GM21619 (cell line): ENCODE measurements at regions not wholly inside any gene's neighbourhood (a gene's known extent, or its start where the extent isn't known, plus 50 kb on each side); places are given as distances from the start of the nearest gene placed in this dataset.
A peak's percentile ranks its signal among the peaks of the same experiment; 100 is the strongest.
"Not testable (repeated sequence)": the region's sequence is repeated elsewhere in the genome, so short reads cannot be mapped to it uniquely, and the experiment has no call there.

Experiments used
- ATAC-seq: cut with Tn5 transposase; IDR thresholded peaks from one replicate; pipeline ENCODE4 v1.9.1; 2021; ENCODE audit not compliant: unreplicated experiment

DNA sequence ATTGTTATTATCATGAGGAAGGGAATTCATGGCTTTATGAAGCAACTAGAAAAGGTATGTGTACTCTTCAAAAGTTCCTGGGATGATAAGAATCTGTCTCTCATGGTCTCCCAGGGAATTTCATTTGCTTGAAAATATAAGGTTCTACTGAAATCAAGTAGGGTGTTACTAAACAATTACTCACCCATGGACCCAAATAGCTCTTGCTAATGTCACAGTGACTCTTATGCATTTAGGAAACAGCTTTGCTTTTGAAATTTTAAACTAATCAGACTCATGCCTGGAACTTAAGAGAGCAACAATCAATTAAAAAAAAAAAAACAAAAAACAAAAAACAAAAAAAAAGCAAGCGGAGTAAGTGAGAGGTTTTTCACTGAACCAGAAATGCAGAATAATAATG, 1546.3 kb upstream of the TENM4 start:
- no peak for ATAC-seq

GRCh38 chr11:80986421-80987074, 1545.7 kb upstream of the TENM4 start:
- no peak for ATAC-seq

GRCh38 chr11:80980227-80980626, 1539.4 kb upstream of the TENM4 start:
- peak; percentile 54 for ATAC-seq

- ATAC-seq = no peak
Measured at GRCh38 chr11:80973786-80974185, 1533.0 kb upstream of the TENM4 start.

DNA sequence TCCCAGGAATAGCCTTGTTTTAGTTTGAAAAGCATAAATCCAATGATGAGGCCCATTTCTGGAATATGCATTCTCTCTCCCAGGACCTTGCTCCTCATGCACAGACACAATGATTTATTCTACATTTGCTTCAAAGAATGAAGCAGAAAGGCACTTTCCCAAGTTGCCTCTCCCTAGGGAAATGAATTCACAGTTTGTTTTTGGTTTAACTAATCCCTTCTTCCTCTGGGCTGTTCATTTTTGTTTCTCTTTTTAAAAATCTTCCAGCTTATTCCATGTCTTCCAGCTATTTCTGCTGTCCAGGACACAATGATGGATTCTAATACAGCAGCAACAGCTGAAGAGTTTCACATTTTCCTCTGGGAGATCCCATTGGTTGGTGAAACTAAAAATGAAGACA, 1529.2 kb upstream of the TENM4 start:
- no peak for ATAC-seq

GRCh38 chr11:80967649-80968048, 1526.8 kb upstream of the TENM4 start:
- ATAC-seq = no peak

- ATAC-seq = no peak
Measured at GRCh38 chr11:80960381-80961029, 1519.7 kb upstream of the TENM4 start.

GRCh38 chr11:80959751-80960150, 1518.9 kb upstream of the TENM4 start:
- ATAC-seq = no peak

DNA sequence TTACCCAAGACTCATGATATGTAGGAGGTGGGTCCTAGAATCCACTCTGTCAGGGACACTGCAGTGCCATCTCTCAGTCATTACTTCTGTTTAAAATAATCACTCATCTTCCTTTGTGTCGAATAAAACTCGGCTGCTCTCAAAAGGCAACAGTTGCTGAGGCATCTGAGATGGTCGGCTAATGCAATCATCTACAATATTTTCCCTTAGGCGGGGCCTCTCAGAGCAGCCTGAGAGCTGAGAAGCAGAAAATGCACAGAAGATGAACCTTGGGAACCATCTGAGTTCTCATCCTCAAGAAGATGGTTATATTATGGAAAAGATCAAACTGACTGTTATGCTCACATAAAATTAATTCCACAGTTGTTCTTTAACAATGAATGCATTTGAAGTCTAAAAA, 1518.2 kb upstream of the TENM4 start:
- no peak for ATAC-seq

DNA sequence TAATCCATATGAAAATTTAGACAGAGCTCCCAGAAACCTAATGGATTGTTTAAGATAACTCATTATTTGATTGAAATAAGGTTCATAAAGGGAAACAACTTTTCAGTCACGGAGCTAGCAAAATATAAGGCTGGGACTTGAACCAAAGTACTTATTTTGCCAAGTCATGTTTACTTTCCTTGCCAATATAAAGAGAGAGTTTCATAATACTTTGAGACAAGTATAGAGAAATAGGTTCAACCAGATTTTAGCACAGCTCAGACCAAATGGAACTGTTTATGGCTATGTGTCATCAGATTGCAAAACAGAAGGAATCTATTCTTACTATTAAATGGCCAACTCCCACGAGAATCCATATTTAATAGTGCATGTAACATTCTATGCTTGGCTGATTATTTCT, 1517.5 kb upstream of the TENM4 start:
- no peak for ATAC-seq

DNA sequence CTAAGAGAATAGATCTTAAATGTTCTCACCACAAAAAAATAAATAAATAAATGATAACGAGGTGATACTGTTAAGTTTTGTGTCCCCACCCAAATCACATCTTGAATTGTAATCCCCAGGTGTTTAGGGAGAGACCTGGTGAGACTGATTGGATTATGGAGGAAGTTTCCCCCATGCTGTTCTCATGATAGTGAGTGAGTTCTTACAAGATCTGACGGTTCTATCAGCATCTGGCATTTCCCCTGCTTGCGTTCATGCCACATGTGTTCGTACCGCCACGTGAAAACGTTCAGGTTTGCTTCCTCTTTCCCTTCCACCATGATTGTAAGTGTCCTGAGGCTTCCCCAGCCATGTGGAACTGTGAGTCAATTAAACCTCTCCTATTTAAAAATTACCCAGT, 1514.8 kb upstream of the TENM4 start:
- no peak for ATAC-seq

- ATAC-seq = no peak
Measured at GRCh38 chr11:80948781-80949180, 1508.0 kb upstream of the TENM4 start.

- ATAC-seq = no peak
Measured at GRCh38 chr11:80944758-80945157, 1503.9 kb upstream of the TENM4 start.

- ATAC-seq = no peak
Measured at GRCh38 chr11:80943226-80943625, 1502.4 kb upstream of the TENM4 start.

DNA sequence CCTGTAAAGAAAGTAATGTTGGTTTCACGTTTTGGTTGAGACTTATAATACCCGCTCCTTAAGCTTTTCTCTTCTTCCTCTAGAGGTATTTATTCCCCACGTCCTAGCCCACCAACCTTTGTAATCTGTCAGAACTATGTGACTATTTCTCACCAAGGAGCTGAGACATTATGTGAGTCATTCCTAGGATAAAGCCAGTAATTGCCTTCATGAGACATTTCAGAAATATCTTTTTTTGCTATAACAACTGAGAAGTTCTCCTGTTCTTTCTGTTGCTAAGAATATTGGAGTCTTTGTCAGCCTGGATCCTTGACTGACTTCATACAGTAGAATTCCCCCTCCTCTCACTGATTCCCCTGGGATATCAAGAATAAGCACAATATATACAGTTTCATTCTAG, 1497.0 kb upstream of the TENM4 start:
- no peak for ATAC-seq

GRCh38 chr11:80930038-80930437, 1489.2 kb upstream of the TENM4 start:
- no peak for ATAC-seq

DNA sequence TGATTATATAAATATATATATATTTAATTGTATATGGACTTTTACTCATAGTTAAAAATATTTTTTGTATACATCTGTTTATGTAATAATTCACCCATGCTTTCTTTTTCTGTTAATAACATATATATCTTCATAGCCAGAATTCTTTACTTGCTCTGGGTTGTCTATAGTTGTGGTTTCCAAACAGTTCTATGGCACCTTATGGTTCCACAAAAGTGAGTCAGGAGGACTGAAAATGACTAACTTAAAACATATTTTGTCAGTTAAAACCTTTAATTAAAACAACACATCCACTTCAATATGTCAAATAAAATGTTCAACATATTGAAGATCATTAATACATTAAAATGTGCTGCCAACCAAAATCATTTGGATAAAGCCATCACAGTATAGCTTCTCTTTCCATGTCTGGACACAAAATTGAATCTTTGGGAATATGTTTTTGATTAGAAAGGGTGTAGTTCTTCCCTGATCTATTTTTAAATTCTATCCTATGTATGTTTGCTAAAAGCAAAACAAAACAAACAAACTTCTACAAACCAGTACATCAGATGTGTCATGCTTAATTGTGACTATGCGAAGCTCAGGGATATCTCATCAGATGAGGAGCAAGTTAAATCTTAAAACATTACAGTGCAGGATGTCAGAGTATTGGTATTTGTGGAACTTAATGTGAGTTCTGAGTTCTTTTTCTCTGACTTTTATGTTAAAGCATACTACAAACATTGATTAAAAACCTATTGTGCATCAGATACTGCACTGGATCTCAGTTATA, 1488.4 kb upstream of the TENM4 start:
- no peak for ATAC-seq

DNA sequence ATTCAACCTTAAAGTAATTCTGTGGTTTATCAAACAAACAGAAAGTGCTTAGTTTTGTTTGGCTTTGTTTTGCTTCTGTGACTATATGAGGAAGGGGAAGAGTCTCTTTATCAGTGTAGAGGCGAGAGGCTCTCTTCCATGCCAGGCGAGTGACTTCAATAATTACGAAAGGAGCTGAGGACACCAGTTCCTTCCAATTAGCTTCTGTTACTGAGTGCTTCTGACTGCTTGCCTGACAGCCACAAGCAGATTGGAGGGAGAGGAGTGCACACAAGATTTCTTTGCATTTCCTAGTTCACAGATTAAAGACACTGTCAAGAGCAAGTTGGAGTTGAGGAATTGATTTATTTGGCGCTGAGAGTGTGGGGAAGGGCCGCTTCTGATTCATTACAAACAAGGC, 1484.5 kb upstream of the TENM4 start:
- no peak for ATAC-seq

DNA sequence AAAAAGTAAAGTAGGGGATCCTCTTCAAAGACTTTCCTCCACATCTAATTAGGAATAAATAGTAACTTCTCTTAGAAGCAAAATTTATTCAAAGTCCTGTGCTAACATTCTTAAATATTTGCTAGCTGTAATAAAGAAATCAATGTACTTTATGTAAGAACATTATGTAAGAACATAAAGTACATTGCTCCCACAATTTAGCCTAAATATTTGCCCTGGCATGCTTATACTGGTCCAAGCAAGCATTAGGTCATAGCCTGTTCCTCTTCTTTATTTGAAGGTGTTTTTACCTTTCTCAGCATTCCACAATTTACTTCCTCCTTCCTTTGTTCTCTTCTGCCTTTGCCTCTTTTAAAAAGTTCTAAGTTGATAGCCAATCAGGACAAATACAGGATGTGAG, 1480.5 kb upstream of the TENM4 start:
- ATAC-seq = not testable (repeated sequence)

DNA sequence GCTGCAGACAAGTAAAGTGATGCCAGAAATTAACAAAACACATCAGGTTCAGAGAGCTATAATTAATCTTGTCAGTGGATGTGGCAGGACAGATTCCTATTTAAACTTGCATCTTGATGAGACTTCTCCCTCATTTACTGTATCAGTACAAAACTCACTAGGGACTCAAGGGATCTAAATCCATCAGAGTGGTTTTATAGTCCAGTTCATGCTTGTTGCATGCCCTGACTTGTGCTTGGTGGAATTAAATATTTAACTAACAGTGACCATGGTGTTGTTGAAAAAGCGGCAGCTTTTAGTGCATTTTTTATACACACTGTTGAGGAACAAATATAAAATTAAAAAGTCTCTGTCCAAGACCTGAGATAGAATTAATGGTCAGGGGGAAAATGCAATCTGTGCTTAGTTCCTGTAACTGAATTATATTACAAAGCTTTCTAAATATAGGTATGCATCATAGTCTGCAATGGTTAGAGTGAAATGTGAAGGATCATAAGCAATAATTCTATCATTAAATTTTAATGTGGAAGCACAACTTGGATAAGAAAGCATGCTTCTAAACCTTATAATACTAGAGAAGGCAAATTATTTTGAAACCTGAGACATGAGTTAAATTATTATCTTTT, 1475.5 kb upstream of the TENM4 start:
- no peak for ATAC-seq

- no peak for ATAC-seq
Measured at GRCh38 chr11:80914311-80914710, 1473.5 kb upstream of the TENM4 start.

GRCh38 chr11:80911666-80912065, 1470.8 kb upstream of the TENM4 start:
- ATAC-seq = no peak
